WTC11 (cell line): ENCODE measurements at regions not wholly inside any gene's neighbourhood (a gene's known extent, or its start where the extent isn't known, plus 50 kb on each side); places are given as distances from the start of the nearest gene placed in this dataset.

Experiments used
- ATAC-seq: fragments of 200-7000 bp; cut with Tn5 transposase; 2 replicates; pipeline ENCODE4 v1.10.0; 2021; ENCODE audit warnings: mild to moderate bottlenecking, moderate library complexity
- CTCF ChIA-PET: fragments of 300-600 bp; sonication (Branson Sonifier 250); formaldehyde crosslinking; loops from one replicate; lab custom pipeline; 2021; ENCODE audit warnings: antibody characterized with exemption; lab: Charles Lee
- POLR2A ChIA-PET: fragments of 350-600 bp; sonication (Branson Sonifier 250); formaldehyde crosslinking; loops from one replicate; lab custom pipeline; 2021; ENCODE audit warnings: antibody characterized with exemption; lab: Charles Lee
- DNase-seq: peaks from one replicate; pipeline ENCODE4 v3.0.0; 2021; ENCODE audit warnings: low spot score
- H3K27ac Mint-ChIP-seq: 2 replicates; pipeline ENCODE4 v1.8.0; 2021; ENCODE audit warnings: mixed read lengths
- H3K27me3 Mint-ChIP-seq: 2 replicates; pipeline ENCODE4 v1.8.0; 2021; ENCODE audit warnings: low read depth, mild to moderate bottlenecking, moderate library complexity, mixed read lengths
- H3K36me3 Mint-ChIP-seq: 2 replicates; pipeline ENCODE4 v1.8.0; 2021; ENCODE audit warnings: mixed read lengths
- H3K4me1 Mint-ChIP-seq: 2 replicates; pipeline ENCODE4 v1.8.0; 2022; ENCODE audit warnings: mixed read lengths
- H3K4me3 Mint-ChIP-seq: 2 replicates; pipeline ENCODE4 v1.8.0; 2021; ENCODE audit warnings: mild to moderate bottlenecking, moderate library complexity, mixed read lengths
- H3K9me3 Mint-ChIP-seq: 2 replicates; pipeline ENCODE4 v1.8.0; 2021; ENCODE audit warnings: mixed read lengths
- AR ChIP-seq: fragments of 250-450 bp; sonication (Bioruptor Pico); IDR thresholded peaks from 2 replicates; pipeline ENCODE4 v1.9.0; 2021; ENCODE audit warnings: mild to moderate bottlenecking
- CREM ChIP-seq: sonication (generic); formaldehyde crosslinking; IDR thresholded peaks from 2 replicates; pipeline ENCODE4 v1.8.1; 2022; ENCODE audit warnings: mild to moderate bottlenecking, missing genetic modification reagents, moderate library complexity
- E2F1 ChIP-seq: sonication (generic); formaldehyde crosslinking; IDR thresholded peaks from 2 replicates; pipeline ENCODE4 v1.8.0; 2022; ENCODE audit warnings: mild to moderate bottlenecking, missing genetic modification reagents
- FOXP4 ChIP-seq: sonication (generic); formaldehyde crosslinking; IDR thresholded peaks from 2 replicates; pipeline ENCODE4 v1.8.0; 2022; ENCODE audit warnings: mild to moderate bottlenecking, missing genetic modification reagents
- GABPB1 ChIP-seq: sonication (generic); formaldehyde crosslinking; IDR thresholded peaks from 2 replicates; pipeline ENCODE4 v1.8.1; 2023; ENCODE audit warnings: mild to moderate bottlenecking, missing genetic modification reagents
- GRHL2 ChIP-seq: fragments of 250-450 bp; sonication (Bioruptor Pico); IDR thresholded peaks from 2 replicates; pipeline ENCODE4 v1.8.0; 2022; ENCODE audit warnings: mild to moderate bottlenecking, moderate library complexity; ENCODE audit not compliant: insufficient replicate concordance, severe bottlenecking
- NR1H2 ChIP-seq: sonication (generic); formaldehyde crosslinking; IDR thresholded peaks from 2 replicates; pipeline ENCODE4 v1.9.0; 2021; ENCODE audit warnings: mild to moderate bottlenecking, moderate library complexity, missing genetic modification reagents
- SOX15 ChIP-seq: fragments of 250-450 bp; sonication (Bioruptor Pico); IDR thresholded peaks from 2 replicates; pipeline ENCODE4 v1.9.0; 2021; ENCODE audit warnings: mild to moderate bottlenecking
- ZNF121 ChIP-seq: sonication (generic); formaldehyde crosslinking; IDR thresholded peaks from 2 replicates; pipeline ENCODE4 v1.8.0; 2023; ENCODE audit warnings: missing genetic modification reagents
- ZNF232 ChIP-seq: sonication (generic); formaldehyde crosslinking; IDR thresholded peaks from 2 replicates; pipeline ENCODE4 v1.8.0; 2022; ENCODE audit warnings: mild to moderate bottlenecking, missing genetic modification reagents
- ZNF396 ChIP-seq: fragments of 250-450 bp; sonication (Bioruptor Pico); IDR thresholded peaks from 2 replicates; pipeline ENCODE4 v1.8.0; 2021; ENCODE audit warnings: mild to moderate bottlenecking, moderate library complexity, borderline replicate concordance
- ZNF416 ChIP-seq: fragments of 250-450 bp; sonication (Bioruptor Pico); IDR thresholded peaks from 2 replicates; pipeline ENCODE4 v1.9.0; 2021; ENCODE audit warnings: mild to moderate bottlenecking, inconsistent platforms
- ZNF671 ChIP-seq: fragments of 250-450 bp; sonication (Bioruptor Pico); IDR thresholded peaks from 2 replicates; pipeline ENCODE4 v1.8.0; 2021; ENCODE audit warnings: mild to moderate bottlenecking
- TF ChIP-seq, protein P1 (sequence below): sonication (generic); formaldehyde crosslinking; IDR thresholded peaks from 2 replicates; pipeline ENCODE4 v1.8.1; 2023; ENCODE audit warnings: mild to moderate bottlenecking, missing genetic modification reagents, borderline replicate concordance
- TF ChIP-seq, protein P2 (sequence below): sonication (generic); formaldehyde crosslinking; IDR thresholded peaks from 2 replicates; pipeline ENCODE4 v1.8.0; 2022; ENCODE audit warnings: mild to moderate bottlenecking, missing genetic modification reagents
- TF ChIP-seq, protein P3 (sequence below): sonication (generic); formaldehyde crosslinking; IDR thresholded peaks from 2 replicates; pipeline ENCODE4 v1.8.0; 2023; ENCODE audit warnings: missing genetic modification reagents, mild to moderate bottlenecking, borderline replicate concordance

DNA sequence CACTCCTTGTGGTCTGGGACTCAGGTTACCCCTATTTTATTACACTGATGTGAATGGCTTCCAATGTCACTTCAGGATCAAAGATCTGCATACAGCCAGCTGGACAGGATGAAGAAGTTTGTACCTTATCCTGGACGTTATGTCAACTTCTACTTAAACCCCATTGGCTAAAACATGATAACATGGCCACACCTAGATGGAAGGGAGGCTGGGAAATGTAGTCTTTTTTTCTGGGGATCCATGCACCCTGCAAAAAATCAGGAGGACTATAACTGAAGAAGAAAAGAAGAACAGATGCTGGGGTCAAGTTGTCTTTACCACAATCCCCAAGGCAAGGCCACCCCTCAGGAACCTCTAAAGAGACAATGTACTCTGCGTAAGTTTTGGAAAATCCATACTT, 459.2 kb downstream of the BCOR start:
- TF ChIP-seq AR, result no peak
- Mint-ChIP-seq H3K27ac (no peak overlapping the region), H3K4me3 (no peak overlapping the region), H3K27me3 (no peaks in the 10 kb centered on the region; the same call in 1 of the 2 replicates), H3K36me3 (no peaks in the 10 kb centered on the region), H3K4me1 (peaks cover 19% of the 10 kb centered on the region), H3K9me3 (peaks cover 8% of the 10 kb centered on the region; the same call in 1 of the 2 replicates)
- ChIA-PET POLR2A (no interaction called here), CTCF (no interaction called here)
- ATAC-seq (no peak), DNase-seq (no peak)

DNA sequence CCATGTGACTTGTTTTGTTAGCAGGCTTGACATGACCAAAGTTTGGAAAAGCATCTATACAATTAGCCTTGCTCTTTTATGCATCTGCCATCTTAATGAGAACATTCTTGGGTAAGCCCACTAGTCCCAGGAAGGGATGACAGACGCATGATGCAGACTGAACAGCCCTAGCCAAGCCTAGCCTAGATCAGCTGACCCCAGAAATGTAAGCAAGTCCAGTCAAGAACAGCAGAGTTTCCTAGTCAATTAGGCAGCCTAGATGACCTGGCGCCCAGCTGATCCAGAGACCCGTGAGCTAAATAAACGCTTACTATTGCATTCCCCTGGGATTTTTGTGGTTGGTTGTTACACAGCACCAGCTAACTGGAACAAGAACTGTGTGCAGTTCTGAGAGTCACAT, 457.9 kb downstream of the BCOR start:
- TF ChIP-seq ZNF396 (CRISPR knock-in tag), result no peak
- TF ChIP-seq ZNF121, result no peak
- no peak for TF ChIP-seq NR1H2 (CRISPR knock-in tag)
- no peak for TF ChIP-seq ZNF416 (CRISPR knock-in tag)
- no peak for TF ChIP-seq ZNF232 (CRISPR knock-in tag)
- no peak for TF ChIP-seq GABPB1
- TF ChIP-seq, protein P1, sequence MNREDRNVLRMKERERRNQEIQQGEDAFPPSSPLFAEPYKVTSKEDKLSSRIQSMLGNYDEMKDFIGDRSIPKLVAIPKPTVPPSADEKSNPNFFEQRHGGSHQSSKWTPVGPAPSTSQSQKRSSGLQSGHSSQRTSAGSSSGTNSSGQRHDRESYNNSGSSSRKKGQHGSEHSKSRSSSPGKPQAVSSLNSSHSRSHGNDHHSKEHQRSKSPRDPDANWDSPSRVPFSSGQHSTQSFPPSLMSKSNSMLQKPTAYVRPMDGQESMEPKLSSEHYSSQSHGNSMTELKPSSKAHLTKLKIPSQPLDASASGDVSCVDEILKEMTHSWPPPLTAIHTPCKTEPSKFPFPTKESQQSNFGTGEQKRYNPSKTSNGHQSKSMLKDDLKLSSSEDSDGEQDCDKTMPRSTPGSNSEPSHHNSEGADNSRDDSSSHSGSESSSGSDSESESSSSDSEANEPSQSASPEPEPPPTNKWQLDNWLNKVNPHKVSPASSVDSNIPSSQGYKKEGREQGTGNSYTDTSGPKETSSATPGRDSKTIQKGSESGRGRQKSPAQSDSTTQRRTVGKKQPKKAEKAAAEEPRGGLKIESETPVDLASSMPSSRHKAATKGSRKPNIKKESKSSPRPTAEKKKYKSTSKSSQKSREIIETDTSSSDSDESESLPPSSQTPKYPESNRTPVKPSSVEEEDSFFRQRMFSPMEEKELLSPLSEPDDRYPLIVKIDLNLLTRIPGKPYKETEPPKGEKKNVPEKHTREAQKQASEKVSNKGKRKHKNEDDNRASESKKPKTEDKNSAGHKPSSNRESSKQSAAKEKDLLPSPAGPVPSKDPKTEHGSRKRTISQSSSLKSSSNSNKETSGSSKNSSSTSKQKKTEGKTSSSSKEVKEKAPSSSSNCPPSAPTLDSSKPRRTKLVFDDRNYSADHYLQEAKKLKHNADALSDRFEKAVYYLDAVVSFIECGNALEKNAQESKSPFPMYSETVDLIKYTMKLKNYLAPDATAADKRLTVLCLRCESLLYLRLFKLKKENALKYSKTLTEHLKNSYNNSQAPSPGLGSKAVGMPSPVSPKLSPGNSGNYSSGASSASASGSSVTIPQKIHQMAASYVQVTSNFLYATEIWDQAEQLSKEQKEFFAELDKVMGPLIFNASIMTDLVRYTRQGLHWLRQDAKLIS, result no peak
- no peak for TF ChIP-seq SOX15
- TF ChIP-seq, protein P2, sequence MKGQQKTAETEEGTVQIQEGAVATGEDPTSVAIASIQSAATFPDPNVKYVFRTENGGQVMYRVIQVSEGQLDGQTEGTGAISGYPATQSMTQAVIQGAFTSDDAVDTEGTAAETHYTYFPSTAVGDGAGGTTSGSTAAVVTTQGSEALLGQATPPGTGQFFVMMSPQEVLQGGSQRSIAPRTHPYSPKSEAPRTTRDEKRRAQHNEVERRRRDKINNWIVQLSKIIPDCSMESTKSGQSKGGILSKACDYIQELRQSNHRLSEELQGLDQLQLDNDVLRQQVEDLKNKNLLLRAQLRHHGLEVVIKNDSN (CRISPR knock-in tag), result no peak
- no peak for TF ChIP-seq FOXP4 (CRISPR knock-in tag)
- TF ChIP-seq ZNF671, result no peak
- TF ChIP-seq E2F1, result no peak
- CTCF ChIA-PET, result no interaction called here
- Mint-ChIP-seq H3K4me1 (peaks cover 19% of the 10 kb centered on the region), H3K4me3 (no peak overlapping the region), H3K36me3 (no peaks in the 10 kb centered on the region), H3K9me3 (peaks cover 8% of the 10 kb centered on the region; the same call in 1 of the 2 replicates), H3K27me3 (no peaks in the 10 kb centered on the region; the same call in 1 of the 2 replicates), H3K27ac (no peak overlapping the region)
- ATAC-seq (no peak), DNase-seq (no peak)
- POLR2A ChIA-PET, result no interaction called here

DNA sequence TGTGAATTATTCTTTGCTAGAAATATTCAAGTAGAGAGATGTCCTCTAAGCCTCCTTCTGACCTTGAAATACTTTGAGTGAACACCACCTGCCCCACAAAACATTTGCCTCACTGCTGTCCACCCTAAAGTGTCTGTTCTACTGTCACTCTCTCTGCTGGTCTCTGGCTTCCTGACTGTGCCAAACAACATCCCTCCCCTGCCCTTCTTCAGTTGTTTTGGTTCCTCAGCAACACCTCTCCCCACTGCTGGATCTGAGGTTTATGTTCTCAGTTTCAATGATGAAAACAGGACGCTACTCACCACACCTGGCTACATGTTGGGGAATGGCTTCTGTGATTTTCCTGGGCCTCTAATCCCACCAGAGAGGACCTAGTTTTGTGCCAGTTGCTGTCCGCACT, 456.9 kb downstream of the BCOR start:
- no peak overlapping the region for H3K27ac Mint-ChIP-seq
- TF ChIP-seq, protein P3, sequence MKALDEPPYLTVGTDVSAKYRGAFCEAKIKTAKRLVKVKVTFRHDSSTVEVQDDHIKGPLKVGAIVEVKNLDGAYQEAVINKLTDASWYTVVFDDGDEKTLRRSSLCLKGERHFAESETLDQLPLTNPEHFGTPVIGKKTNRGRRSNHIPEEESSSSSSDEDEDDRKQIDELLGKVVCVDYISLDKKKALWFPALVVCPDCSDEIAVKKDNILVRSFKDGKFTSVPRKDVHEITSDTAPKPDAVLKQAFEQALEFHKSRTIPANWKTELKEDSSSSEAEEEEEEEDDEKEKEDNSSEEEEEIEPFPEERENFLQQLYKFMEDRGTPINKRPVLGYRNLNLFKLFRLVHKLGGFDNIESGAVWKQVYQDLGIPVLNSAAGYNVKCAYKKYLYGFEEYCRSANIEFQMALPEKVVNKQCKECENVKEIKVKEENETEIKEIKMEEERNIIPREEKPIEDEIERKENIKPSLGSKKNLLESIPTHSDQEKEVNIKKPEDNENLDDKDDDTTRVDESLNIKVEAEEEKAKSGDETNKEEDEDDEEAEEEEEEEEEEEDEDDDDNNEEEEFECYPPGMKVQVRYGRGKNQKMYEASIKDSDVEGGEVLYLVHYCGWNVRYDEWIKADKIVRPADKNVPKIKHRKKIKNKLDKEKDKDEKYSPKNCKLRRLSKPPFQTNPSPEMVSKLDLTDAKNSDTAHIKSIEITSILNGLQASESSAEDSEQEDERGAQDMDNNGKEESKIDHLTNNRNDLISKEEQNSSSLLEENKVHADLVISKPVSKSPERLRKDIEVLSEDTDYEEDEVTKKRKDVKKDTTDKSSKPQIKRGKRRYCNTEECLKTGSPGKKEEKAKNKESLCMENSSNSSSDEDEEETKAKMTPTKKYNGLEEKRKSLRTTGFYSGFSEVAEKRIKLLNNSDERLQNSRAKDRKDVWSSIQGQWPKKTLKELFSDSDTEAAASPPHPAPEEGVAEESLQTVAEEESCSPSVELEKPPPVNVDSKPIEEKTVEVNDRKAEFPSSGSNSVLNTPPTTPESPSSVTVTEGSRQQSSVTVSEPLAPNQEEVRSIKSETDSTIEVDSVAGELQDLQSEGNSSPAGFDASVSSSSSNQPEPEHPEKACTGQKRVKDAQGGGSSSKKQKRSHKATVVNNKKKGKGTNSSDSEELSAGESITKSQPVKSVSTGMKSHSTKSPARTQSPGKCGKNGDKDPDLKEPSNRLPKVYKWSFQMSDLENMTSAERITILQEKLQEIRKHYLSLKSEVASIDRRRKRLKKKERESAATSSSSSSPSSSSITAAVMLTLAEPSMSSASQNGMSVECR (CRISPR knock-in tag), result no peak
- TF ChIP-seq ZNF416 (CRISPR knock-in tag) (no peak), GRHL2 (no peak), CREM (CRISPR knock-in tag) (no peak)
- CTCF ChIA-PET, result no interaction called here
- POLR2A ChIA-PET, result no interaction called here
- peaks cover 24% of the 10 kb centered on the region for H3K4me1 Mint-ChIP-seq
- no peaks in the 10 kb centered on the region for H3K36me3 Mint-ChIP-seq
- no peaks in the 10 kb centered on the region; the same call in 1 of the 2 replicates for H3K27me3 Mint-ChIP-seq
- H3K4me3 Mint-ChIP-seq, result no peak overlapping the region
- H3K9me3 Mint-ChIP-seq, result peaks cover 8% of the 10 kb centered on the region; the same call in 1 of the 2 replicates
- DNase-seq (no peak), ATAC-seq (no peak)
